OCI-LY3 (cell line): ENCODE measurements at regions not wholly inside any gene's neighbourhood (a gene's known extent, or its start where the extent isn't known, plus 50 kb on each side); places are given as distances from the start of the nearest gene placed in this dataset.

ENCODE experiments used
- EZH2phosphoT487 ChIP-seq: fragments of 200-600 bp; shearing (Covaris generic); IDR thresholded peaks from 2 replicates; pipeline ENCODE4 v1.6.1; 2018; ENCODE audit warnings: antibody characterized with exemption, mixed run types, low read depth
- TF ChIP-seq, protein P1 (sequence below): fragments of 200-600, 300-600 bp; sonication (generic); IDR thresholded peaks from 2 replicates; pipeline ENCODE4 v1.5.1; 2014; ENCODE audit warnings: antibody characterized with exemption, low read length, low read depth

- TF ChIP-seq, protein P1, sequence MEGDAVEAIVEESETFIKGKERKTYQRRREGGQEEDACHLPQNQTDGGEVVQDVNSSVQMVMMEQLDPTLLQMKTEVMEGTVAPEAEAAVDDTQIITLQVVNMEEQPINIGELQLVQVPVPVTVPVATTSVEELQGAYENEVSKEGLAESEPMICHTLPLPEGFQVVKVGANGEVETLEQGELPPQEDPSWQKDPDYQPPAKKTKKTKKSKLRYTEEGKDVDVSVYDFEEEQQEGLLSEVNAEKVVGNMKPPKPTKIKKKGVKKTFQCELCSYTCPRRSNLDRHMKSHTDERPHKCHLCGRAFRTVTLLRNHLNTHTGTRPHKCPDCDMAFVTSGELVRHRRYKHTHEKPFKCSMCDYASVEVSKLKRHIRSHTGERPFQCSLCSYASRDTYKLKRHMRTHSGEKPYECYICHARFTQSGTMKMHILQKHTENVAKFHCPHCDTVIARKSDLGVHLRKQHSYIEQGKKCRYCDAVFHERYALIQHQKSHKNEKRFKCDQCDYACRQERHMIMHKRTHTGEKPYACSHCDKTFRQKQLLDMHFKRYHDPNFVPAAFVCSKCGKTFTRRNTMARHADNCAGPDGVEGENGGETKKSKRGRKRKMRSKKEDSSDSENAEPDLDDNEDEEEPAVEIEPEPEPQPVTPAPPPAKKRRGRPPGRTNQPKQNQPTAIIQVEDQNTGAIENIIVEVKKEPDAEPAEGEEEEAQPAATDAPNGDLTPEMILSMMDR, result no peak
- no peak for TF ChIP-seq EZH2phosphoT487
Observed at GRCh38 chr3:177658354-177658753, 461.1 kb upstream of the TBL1XR1 start.
